Mucosa of descending colon (tissue), 3 donors: ENCODE measurements at regions not wholly inside any gene's neighbourhood (a gene's known extent, or its start where the extent isn't known, plus 50 kb on each side); places are given as distances from the start of the nearest gene placed in this dataset.

ENCODE experiments used
- ATAC-seq: fragments of 200-7000 bp; cut with Tn5 transposase; one replicate; pipeline ENCODE4 v1.9.1; 2020; ENCODE audit warnings: mild to moderate bottlenecking, moderate library complexity
- DNase-seq, 3 donors: peaks; one replicate each; pipeline ENCODE4 v3.0.0-alpha.2; 2020
- H3K36me3 ChIP-seq: fragments of 200-600 bp; one replicate; pipeline ENCODE4 v1.8.0; 2021; ENCODE audit warnings: low read depth, mild to moderate bottlenecking
- H3K4me1 ChIP-seq: fragments of 200-600 bp; one replicate; pipeline ENCODE4 v1.8.0; 2021; ENCODE audit warnings: low read depth, mild to moderate bottlenecking
- H3K4me3 ChIP-seq: fragments of 200-600 bp; one replicate; pipeline ENCODE4 v1.8.0; 2021; ENCODE audit warnings: mild to moderate bottlenecking
- H3K9me3 ChIP-seq: fragments of 200-600 bp; one replicate; pipeline ENCODE4 v1.8.0; 2021; ENCODE audit warnings: mild to moderate bottlenecking
- intact Hi-C, 2 donors: fragments of 100-400 bp; cut with DNase I in 1 of 2; cut with micrococcal nuclease in 1 of 2; formaldehyde crosslinking; loops; one replicate each; pipeline versions ENCODE4 v1.11.0 to v1.11.1; 2022; cut with DNase I, micrococcal nuclease
- TF ChIP-seq, protein P1 (sequence below): fragments of 200-600 bp; IDR thresholded peaks from one replicate; pipeline ENCODE4 v1.8.0; 2022; ENCODE audit warnings: antibody characterized with exemption, mild to moderate bottlenecking
- donor health status: DM: no; HTN: no; CAD: no; lungs with moderate emphysema.
- donor health status: DM: no; HTN: no; CAD: no.
- donor health status: DM: no; HTN: yes; CAD: no.

DNA sequence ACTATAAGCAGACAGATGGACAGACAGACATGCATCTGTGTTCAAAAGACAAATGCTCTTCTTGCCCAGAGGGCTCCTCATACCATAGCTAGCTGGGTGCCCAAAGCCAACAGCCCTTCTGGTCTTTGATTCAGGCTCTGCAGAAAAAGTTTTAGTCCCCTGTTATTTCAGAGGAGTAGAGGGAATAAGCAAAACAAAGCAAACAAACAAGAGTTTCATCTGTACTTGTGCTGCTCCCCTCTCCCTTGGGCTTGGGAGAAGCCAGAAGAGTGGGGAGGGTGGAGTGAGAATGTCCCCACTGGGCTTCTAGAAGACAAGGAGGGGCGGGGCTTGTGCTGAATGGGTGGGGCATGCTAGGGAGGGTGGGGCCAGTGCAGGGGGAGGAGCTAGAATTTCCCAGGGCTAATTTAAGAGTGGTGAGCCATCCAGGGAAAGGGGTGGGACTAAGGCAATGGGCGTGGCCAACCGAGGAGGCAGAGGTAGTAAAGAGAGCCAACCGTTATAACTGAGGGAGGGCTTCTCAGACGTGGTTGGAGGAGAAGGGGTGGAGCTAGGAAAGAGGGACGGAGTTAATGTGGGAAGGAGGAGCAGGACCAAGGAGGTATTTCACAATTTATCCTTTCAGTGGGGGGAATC, 101.2 kb upstream of the MGMT start:
- Histone ChIP-seq H3K36me3 (no peaks in the 10 kb centered on the region), H3K4me1 (no peaks in the 10 kb centered on the region), H3K4me3 (no peak overlapping the region), H3K9me3 (no peaks in the 10 kb centered on the region)
- ATAC-seq: no peak
- TF ChIP-seq, protein P1, sequence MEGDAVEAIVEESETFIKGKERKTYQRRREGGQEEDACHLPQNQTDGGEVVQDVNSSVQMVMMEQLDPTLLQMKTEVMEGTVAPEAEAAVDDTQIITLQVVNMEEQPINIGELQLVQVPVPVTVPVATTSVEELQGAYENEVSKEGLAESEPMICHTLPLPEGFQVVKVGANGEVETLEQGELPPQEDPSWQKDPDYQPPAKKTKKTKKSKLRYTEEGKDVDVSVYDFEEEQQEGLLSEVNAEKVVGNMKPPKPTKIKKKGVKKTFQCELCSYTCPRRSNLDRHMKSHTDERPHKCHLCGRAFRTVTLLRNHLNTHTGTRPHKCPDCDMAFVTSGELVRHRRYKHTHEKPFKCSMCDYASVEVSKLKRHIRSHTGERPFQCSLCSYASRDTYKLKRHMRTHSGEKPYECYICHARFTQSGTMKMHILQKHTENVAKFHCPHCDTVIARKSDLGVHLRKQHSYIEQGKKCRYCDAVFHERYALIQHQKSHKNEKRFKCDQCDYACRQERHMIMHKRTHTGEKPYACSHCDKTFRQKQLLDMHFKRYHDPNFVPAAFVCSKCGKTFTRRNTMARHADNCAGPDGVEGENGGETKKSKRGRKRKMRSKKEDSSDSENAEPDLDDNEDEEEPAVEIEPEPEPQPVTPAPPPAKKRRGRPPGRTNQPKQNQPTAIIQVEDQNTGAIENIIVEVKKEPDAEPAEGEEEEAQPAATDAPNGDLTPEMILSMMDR: no peak
- DNase-seq: no peak
- intact Hi-C loops: no loop called here

DNA sequence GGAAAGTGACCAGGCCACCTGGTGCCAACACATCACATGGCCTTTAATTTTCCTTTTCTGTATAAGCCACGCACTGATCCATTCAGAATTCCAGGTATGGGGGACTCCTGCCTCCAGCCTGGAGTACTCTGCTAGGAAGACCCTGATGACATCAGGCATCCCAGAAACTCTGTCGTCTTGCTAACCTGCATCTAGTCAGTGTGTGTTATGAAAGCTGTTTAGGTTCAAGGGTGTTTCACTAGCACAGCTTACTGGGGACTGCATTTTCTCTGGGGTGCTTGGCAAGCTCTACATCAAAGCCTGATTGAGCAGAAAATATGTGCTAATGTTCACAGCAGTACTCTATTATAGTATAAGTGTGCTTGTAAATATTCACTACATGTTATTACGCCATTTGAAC, 100.6 kb upstream of the MGMT start:
- TF ChIP-seq, protein P1: no peak
- Histone ChIP-seq H3K9me3 (no peaks in the 10 kb centered on the region), H3K4me1 (no peaks in the 10 kb centered on the region), H3K36me3 (no peaks in the 10 kb centered on the region), H3K4me3 (no peak overlapping the region)
- intact Hi-C loops: no loop called here
- ATAC-seq (no peak), DNase-seq (no peak)

GRCh38 chr10:129369566-129369965, 97.5 kb upstream of the MGMT start:
- Histone ChIP-seq H3K36me3 (no peaks in the 10 kb centered on the region), H3K4me1 (no peaks in the 10 kb centered on the region), H3K9me3 (no peaks in the 10 kb centered on the region), H3K4me3 (no peak overlapping the region)
- no peak for ATAC-seq
- no peak for DNase-seq
- TF ChIP-seq, protein P1: no peak
- intact Hi-C loops: no loop called here

DNA sequence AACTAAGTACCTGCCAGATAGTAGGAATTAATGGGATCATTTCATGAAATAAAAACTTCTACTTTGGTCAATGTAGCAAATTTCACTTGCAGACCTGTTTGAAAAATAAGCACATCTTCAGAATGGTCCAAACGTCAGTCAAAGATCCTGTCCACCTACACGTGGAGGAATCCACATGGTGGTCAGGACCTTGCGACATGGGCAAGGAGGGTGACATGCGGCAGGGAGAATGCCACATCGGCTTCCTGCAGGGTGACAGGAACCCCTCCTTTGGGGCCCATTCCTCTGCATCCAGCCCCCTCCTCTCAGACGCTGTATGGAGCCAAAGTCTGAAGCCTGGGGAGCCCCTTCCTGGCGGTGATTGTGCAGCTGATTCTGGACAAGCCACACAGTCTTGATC, 95.5 kb upstream of the MGMT start:
- ATAC-seq: no peak
- no peaks in the 10 kb centered on the region for H3K9me3 ChIP-seq
- H3K36me3 ChIP-seq: no peaks in the 10 kb centered on the region
- TF ChIP-seq, protein P1: no peak
- DNase-seq: no peak
- no peak overlapping the region for H3K4me3 ChIP-seq
- H3K4me1 ChIP-seq: no peaks in the 10 kb centered on the region
- intact Hi-C loops: no loop called here

- ATAC-seq: no peak
- no peaks in the 10 kb centered on the region for H3K4me1 ChIP-seq
- no peaks in the 10 kb centered on the region for H3K36me3 ChIP-seq
- H3K4me3 ChIP-seq: no peak overlapping the region
- no peak for DNase-seq
- TF ChIP-seq, protein P1: no peak
- no peaks in the 10 kb centered on the region for H3K9me3 ChIP-seq
- intact Hi-C loops: no loop called here
Observed at GRCh38 chr10:129372172-129372571, 94.9 kb upstream of the MGMT start.

GRCh38 chr10:129373231-129373630, 93.8 kb upstream of the MGMT start:
- intact Hi-C loops: no loop called here
- ATAC-seq (no peak), DNase-seq (no peak)
- Histone ChIP-seq H3K9me3 (no peaks in the 10 kb centered on the region), H3K4me1 (no peaks in the 10 kb centered on the region), H3K4me3 (no peak overlapping the region), H3K36me3 (no peaks in the 10 kb centered on the region)
- TF ChIP-seq, protein P1: no peak
